ENCODE measurements at regions not wholly inside any gene's neighbourhood (a gene's known extent, or its start where the extent isn't known, plus 50 kb on each side); places are given as distances from the start of the nearest gene placed in this dataset.

GRCh38 chr1:29563571-29563970 lies 327.2 kb downstream of the PTPRU start:
- no peak for TF ChIP-seq CTCF (IDR thresholded peaks at IDR 0.05; ENCODE audit: low read depth, low read length, missing control alignments)
- DNase-seq (ENCODE audit: low read depth), result no peak
- no peak overlapping the region for H3K4me3 ChIP-seq (ENCODE audit: low read depth, low read length)

GRCh38 chr1:29563092-29563491 lies 326.8 kb downstream of the PTPRU start:
- DNase-seq (ENCODE audit: low read depth), result no peak
- H3K4me3 ChIP-seq (ENCODE audit: low read depth, low read length), result no peak overlapping the region
- TF ChIP-seq CTCF (IDR thresholded peaks at IDR 0.05; ENCODE audit: low read depth, low read length, missing control alignments), result no peak

GRCh38 chr1:29559056-29559455 lies 322.7 kb downstream of the PTPRU start:
- no peak for DNase-seq (ENCODE audit: low read depth)
- TF ChIP-seq CTCF (IDR thresholded peaks at IDR 0.05; ENCODE audit: low read depth, low read length, missing control alignments), result no peak
- no peak overlapping the region for H3K4me3 ChIP-seq (ENCODE audit: low read depth, low read length)

- DNase-seq (ENCODE audit: low read depth), result no peak
- no peak overlapping the region for H3K4me3 ChIP-seq (ENCODE audit: low read depth, low read length)
- no peak for TF ChIP-seq CTCF (IDR thresholded peaks at IDR 0.05; ENCODE audit: low read depth, low read length, missing control alignments)
Measured at GRCh38 chr1:29557701-29558600, 321.6 kb downstream of the PTPRU start.

- no peak for DNase-seq (ENCODE audit: low read depth)
- no peak for TF ChIP-seq CTCF (IDR thresholded peaks at IDR 0.05; ENCODE audit: low read depth, low read length, missing control alignments)
- no peak overlapping the region for H3K4me3 ChIP-seq (ENCODE audit: low read depth, low read length)
Measured at GRCh38 chr1:29557066-29557465, 320.7 kb downstream of the PTPRU start.

- no peak overlapping the region for H3K4me3 ChIP-seq (ENCODE audit: low read depth, low read length)
- no peak for DNase-seq (ENCODE audit: low read depth)
- TF ChIP-seq CTCF (IDR thresholded peaks at IDR 0.05; ENCODE audit: low read depth, low read length, missing control alignments), result no peak
Measured at GRCh38 chr1:29556657-29557056, 320.3 kb downstream of the PTPRU start.
